G401.6 (cell line): ENCODE measurements at regions not wholly inside any gene's neighbourhood (a gene's known extent, or its start where the extent isn't known, plus 50 kb on each side); places are given as distances from the start of the nearest gene placed in this dataset.
A peak's percentile ranks its signal among the peaks of the same experiment; 100 is the strongest.
"Not testable (repeated sequence)": the region's sequence is repeated elsewhere in the genome, so short reads cannot be mapped to it uniquely, and the experiment has no call there.

Experiments used
- FAIRE-seq: peaks from 2 replicates; lab custom pipeline; 2012; peaks lifted over from hg19 to GRCh38; lab: Jason Lieb, UNC

DNA sequence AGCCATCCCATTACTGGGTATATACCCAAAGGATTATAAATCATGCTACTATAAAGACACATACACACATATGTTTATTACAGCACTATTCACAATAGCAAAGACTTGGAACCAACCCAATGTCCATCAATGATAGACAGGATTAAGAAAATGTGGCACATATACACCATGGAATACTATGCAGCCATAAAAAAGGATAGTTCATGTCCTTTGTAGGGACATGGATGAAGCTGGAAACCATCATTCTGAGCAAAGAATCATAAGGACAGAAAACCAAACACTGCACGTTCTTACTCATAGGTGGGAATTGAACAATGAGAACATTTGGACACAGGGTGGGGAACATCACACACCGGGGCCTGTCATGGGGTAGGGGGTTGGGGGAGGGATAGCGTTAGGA, 60.3 kb upstream of the NMU start:
- not testable (repeated sequence) for FAIRE-seq

DNA sequence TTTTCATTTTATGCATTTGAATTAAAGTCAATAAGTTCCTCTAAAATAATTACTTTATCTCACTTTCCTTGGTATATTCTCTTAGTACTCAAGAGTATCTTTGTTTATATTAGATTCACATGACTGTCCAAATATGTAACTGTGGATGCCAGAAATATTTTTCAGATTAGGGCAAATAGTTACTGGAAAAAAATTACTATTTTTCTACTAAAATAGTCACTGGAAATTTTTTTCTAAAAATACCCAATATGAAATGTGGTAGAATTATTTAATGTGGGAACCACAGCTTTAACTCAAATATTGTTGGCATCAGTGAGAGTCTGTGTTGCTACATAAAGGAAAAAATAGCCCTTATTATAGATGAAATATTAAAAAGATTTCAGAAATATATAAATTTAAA, 70.4 kb upstream of the NMU start:
- FAIRE-seq: no peak

DNA sequence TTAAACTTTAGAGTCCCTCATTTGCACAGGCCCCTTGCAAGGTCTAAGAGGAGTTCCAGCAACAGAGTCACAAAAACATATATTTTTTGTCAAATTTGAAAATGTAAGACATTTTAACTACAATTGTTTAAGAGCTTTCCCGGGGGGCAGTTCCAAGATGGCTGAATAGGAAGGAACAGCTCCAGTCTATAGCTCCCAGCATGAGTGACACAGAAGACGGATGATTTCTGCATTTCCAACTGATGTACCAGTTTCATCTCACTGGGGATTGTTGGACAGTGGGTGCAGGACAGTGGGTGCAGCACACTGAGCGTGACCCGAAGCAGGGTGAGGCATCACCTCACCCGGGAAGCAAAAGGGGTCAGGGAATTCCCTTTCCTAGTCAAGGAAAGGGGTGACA, 71.4 kb upstream of the NMU start:
- FAIRE-seq: no peak

DNA sequence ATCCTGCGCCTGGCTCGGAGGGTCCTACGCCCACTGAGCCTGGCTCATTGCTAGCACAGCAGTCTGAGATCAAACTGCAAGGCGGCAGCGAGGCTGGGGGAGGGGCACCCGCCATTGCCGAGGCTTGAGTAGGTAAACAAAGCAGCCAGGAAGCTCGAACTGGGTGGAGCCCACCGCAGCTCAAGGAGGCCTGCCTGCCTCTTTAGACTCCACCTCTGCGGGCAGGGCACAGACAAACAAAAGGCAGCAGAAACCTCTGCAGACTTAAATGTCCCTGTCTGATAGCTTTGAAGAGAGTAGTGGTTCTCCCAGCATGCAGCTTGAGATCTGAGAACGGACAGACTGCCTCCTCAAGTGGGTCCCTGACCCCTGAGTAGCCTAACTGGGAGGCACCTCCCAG, 71.9 kb upstream of the NMU start:
- not testable (repeated sequence) for FAIRE-seq

DNA sequence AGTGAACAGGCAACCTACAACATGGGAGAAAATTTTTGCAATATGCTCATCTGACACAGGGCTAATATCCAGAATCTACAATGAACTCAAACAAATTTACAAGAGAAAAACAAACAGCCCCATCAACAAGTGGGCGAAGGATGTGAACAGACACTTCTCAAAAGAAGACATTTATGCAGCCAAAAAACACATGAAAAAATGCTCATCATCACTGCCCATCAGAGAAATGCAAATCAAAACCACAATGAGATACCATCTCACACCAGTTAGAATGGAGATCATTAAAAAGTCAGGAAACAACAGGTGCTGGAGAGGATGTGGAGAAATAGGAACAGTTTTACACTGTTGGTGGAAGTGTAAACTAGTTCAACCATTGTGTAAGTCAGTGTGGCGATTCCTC, 76.7 kb upstream of the NMU start:
- not testable (repeated sequence) for FAIRE-seq

DNA sequence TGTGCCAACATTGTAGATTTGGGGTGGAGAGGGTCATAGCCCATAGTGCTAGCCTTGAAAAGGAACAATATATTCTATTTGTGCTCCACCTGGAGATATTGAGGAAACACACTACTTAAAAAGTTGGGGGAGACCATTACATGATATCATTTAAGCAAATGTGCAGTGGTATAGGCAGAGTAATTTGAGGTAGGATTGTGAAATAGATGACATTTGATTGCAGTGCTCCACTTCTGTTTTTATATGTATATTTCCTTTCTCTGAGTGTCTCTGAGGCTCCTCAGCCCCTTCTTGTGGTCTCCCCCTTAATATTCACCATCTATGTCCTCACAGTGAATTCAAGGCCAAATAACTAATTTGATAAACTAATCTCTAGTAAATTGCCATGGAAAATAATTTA, 85.6 kb upstream of the NMU start:
- no peak for FAIRE-seq

DNA sequence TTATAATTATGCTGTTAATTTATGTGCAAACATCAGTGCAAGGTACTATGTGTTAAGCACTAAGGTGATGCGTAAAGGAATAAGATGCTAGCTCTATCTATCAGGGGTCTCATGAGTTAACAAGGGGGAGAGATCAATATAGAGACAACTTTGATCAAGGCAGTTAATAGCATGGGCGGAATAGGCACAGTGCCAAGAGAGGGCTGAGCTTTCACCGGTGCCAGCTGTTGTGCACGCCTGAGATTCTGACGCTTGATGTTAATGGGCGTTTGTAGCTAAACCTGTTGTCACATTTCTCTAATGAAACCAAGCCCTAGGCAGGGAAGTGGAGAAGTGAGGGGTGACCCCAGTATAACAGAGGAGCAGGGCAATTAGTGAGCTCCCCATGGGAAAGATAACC, 86.0 kb upstream of the NMU start:
- FAIRE-seq: no peak

DNA sequence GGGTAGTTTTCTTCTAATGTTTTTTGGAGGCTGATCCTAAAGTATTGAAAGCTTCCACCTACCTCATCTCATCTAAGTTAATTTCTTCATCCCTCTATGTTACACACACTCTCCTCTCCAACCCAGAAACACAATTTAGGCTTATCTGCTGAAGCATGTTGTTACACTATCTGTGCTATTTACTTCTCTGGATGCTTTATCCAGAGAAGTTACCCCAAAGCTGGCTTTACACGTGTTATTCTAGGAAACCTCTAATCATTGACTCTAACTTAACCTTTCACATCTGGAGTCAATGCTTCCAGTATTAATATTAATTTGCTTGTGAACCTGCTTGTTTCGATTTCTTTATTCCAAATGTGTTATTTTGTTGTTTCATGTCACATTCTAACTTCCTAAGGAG, 87.3 kb upstream of the NMU start:
- FAIRE-seq: no peak

DNA sequence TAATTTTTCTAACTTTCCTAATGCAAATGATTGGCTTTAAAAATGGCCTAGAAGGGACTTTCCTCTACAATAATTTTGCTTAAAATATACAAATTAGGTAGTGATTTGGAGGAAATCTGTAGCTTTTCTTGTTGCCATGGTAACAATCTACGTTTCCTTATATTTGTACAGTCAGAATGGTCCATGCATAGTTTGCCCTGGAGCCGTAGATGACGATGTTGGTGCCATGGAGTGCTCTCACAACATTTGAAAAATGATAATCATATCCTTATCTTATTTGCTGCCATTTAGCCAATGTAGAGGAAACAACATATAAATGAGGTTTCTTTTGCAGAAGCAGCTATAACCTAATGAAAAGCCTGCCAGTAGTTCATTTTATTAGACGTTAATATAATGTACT, 89.0 kb upstream of the NMU start:
- FAIRE-seq: no peak

DNA sequence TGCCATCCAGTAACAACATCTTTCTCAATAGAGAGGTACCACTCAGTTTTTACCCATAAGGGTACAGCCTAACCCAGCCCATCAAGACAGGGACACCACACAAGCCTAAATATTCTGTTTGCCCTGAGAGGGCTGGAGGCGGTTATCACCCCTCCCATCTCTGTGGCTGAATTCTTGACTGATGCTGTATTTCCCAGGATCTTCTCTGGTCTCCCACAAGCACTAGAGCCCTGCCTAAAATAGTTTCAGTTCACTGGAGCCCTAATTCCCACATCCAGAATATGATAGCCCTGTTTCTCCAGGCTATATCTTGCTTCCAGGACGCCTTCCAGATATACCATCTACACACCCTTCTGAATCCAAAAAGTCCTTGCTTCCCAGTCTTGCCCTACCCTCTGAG, 91.6 kb upstream of the NMU start:
- FAIRE-seq: no peak

DNA sequence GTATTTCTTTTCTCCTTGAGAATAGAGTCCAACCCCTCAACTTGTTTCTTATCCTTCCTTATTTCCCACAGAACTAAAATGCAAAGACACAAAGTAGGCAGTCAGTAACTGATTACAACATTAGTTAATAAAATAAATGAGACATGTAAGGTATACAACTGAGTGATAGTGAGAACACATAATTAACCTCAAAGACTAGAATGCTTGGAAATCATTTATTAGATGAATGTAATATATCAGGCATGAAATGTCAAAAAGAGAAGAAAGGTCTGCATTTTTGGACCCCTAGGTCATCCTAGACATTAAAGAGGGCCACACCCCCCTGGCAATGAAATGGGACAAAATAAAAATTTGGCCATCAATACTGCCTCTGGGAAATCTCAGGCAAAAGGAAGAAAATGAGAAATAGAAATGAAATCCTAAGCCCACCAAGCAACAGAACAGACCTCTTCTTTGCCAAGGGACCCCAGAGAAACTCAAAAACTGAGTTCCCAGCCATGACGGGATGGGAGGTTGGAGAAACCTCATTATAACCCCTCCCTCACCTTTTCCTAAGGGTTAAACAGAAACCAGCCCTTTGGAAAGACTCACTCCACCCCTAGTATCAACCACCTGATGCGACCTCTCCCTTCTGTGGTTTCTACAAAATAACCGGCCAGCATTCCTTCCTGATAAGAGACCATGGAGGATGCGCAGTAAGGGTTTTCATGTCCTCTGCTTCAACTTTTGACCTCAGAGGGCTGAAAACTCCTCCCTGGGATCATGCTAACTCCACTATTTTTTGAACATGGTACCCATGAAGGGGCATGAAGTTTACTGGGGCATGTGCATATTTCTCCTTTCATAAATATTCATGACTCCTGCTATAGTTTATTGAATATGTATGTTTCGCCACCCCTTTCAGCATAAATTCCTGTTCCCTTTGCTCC, 90.0 kb upstream of the EXOC1L start:
- FAIRE-seq: no peak

DNA sequence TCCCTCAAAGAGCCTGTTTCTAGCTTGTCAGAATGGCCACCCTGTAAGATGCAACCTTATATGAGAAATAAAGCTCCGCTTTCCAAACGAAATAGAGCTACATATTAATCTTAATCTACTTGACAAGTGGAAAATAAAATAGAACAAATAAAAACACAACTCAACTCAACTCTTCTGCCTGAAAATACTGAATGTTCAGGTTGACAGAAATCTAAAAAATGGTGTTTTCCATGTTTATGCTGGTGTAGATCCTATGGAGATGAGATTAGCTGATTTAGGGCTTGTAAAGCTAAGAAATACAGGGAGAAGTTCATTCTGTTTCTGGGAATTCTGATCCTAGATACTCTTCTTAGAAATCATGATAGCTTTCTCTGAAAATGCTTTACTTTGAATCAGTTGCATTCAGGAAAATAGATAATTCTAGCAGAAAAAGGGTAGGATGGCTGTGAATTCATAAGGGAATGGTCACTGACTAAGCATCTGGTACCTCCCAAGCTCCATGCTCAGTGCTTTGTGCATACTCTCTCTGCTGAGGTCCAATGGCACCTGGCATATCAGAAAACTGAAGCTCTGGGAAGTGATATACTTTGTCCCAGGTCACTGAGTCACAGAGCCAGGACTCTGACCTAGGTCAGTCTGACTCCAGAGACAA, 89.2 kb upstream of the EXOC1L start:
- no peak for FAIRE-seq

DNA sequence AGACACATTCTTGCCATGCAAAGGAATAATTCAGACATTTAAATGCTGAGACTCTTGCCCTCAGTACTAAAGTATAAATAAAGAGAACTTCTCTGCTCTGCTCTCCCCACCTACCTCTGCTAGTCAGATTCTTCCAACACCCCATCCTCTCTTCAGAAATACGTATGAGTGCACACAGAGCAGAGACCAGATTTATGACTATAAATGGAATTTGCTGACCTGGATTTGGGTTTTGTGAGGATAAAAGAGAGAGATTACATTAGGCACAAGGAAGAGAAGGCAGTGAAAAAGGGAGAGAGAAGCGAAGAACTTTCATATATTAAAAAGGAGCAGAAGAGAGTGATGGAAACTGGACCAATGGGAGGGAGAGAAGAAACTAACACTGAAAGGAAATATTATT, 87.6 kb upstream of the EXOC1L start:
- no peak for FAIRE-seq

DNA sequence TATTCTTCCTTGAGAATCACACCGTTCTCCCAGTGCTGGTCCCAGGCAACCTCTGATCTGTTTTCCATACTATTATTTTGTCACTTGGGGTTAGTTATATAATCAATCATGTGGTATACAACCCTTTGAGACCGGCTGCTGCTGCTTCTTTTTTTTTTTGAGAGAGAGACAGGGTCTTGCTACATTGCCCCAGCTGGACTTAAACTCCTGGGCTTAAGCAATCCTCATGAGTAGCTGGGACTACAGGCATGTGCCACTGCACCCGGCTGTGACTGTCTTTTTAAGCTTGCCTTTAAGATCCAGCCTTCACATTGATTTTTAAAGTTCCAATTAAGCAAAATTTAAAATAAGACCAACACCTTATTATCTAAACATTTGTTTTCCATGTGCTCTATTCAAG, 86.7 kb upstream of the EXOC1L start:
- FAIRE-seq: no peak

DNA sequence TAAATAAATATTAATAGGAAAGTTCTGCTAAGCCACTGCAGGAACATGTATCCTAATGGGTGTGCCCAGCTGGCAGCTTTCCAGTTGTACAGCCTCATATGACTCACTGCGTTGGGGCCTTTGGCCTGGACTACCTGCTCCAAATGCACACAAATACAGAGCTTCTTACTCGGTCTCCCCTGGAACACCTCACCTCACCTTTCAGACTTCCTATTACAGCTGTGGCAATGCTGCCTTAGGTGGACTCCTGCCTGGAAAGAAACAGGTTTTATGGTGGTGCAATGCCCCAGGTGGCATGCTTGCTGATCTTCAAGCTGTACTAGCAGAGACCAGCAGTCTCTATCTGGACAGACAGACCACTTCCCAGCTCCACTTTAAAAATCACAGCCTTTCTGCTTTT, 85.7 kb upstream of the EXOC1L start:
- FAIRE-seq: no peak

DNA sequence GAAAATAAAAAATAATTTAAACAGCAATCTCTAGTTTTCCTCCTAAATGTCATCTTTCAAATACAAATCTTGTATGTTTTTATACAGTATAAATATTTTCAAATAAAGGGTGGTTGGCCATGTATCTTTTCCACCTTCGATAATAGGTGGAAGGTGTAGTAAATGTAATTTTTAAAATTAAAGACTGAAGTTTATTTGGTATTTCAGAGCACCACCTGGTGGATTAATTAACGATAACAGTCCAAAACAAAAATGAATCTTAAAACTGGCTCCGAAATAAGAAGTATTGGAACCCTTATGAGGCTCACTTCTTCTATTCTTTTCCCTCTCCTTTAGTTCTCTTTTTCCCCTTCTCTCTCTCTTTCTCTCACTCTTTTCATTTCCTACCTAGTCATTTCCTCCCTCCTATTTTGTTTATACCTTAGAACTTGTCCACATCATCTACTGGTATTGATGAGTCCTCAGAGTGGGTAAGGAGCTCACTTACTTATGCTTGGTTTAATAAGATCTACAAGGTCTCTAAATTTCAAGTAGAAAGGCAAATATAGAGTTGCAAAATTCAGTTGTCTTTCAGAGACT, 82.9 kb upstream of the EXOC1L start:
- FAIRE-seq: peak; percentile 60

DNA sequence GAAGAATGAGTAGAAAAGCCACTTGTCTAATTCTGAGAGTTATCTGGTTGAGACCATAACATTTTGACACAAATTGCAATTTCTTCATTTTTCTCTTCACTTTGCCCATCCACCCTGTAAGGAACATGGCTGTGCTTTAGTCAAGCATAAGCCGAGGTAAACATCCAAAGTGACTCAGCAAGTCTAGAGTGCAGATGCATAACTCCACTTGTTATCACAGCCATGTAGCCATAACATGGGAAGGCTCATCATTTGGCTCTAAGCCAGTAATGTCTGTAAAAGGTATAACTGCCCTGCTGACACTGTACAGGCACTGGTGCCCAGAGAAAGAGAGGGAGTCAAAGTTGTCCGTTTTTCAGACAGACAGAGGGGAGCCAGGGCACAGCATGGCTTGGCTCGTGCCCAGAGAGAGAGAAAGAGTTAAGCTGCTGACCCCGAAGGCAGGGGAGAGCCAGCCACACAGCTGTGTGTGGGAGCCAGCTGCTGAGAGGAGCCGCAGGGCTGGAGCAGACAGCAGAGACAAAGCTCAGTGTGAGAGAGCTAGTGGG, 76.9 kb upstream of the EXOC1L start:
- FAIRE-seq: no peak

DNA sequence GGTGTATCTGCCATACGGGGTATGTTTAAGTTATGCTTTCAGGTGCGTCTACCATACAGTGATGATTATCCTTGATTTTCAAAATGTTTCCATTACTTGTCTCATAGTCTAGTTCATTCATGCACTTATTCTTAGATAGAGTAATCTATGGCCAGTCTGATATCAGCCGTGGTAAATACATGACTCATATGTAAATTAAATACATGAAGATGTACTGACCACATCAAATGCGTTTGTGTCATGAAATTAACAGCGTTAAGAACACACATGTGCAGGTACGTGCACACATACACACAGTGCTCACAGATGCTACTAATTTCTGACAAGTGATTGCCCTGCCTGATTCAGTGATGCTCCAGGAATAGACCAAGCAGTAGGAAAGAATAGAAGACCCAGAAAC, 75.2 kb upstream of the EXOC1L start:
- FAIRE-seq: no peak

DNA sequence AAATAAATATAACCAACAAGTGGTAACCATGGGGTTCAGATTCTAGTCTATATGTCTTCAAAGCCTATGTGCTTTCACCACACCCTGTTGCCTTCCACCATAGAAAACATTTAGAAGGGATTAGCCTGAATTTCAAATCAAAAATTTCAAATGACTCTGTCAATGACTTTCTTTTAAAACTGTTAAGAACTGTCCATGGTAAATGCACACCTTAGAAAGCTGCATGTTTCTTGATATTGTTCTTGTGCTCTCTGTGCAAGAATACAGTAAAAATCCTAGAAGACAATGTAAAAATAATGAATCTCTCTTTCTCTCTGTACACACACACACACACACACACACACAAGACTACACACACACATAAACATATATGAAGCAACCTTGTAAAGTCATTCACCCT, 74.6 kb upstream of the EXOC1L start:
- no peak for FAIRE-seq

DNA sequence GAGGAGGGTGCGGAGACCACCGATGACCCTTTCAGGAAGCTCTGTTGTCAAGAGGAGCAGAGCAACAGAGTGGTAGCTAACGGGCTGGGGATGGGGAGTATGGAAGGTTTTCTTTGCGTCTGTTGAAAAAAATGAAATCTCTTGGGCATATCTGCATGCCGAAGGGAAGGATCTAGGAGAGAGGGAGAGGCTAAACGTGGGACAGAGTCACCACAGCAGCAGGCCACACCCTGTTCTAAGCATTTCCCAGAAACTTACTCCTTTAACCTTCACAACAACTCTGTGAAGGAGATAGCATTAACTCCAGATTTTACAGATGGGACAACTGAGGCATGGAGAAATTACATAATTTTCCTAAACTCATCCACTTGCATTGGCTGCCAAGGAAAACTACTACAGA, 71.8 kb upstream of the EXOC1L start:
- FAIRE-seq: no peak

DNA sequence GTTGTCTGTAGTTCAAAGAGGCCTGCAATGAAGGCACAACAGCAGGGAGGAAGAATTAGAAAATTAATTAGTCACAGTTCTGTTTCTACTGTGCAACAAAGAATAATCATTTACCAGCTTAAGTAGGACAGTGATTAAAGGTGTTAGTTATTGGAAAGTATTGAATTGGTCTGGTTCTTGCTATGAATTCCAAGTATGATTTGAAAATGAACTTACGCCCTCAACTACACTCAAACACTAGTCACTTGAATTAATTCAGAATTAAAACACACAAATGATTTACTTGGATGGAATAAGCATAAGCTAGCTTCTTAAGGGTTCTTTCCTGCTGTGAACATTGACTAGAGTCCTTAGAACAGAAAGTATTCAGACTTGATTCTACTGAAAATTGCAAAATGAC, 69.9 kb upstream of the EXOC1L start:
- FAIRE-seq: no peak

DNA sequence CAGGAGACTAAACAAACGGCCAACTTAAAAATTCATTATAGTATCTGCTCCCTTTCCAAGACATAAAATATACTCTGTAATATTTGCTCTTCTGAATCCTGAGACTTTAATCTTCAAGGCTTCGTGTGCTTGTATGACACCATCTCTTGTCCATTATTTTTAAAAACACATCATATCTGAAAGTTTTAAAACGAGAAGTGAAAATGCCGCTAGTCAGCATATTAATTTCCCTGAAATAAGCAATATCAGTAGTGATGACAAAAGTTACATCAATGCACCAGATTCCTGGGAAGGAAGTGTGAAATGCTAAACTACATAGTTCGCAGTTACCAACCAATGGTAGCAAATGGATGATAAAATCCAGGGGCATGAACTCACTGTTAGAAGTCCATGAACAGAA, 66.8 kb upstream of the EXOC1L start:
- FAIRE-seq: no peak

DNA sequence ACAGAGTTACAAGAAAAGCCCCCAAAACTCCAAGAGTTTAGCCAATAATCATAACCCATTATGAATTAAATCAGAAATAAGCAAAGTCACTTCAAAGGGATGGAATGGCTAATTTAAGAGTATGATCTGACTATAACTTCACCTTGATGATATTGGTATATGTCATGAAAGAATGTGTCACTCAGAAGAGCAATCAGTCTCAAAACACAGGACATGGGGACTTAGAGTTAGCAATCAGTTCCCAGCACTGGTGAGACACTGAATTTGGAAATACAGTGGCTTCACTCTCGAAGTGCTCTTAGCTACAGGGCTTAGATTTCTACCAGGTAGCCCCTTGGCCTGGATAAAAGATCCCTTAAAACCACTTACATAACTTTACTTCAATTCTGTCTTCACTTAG, 65.7 kb upstream of the EXOC1L start:
- no peak for FAIRE-seq
